ENCODE measurements at regions not wholly inside any gene's neighbourhood (a gene's known extent, or its start where the extent isn't known, plus 50 kb on each side); places are given as distances from the start of the nearest gene placed in this dataset.

DNA sequence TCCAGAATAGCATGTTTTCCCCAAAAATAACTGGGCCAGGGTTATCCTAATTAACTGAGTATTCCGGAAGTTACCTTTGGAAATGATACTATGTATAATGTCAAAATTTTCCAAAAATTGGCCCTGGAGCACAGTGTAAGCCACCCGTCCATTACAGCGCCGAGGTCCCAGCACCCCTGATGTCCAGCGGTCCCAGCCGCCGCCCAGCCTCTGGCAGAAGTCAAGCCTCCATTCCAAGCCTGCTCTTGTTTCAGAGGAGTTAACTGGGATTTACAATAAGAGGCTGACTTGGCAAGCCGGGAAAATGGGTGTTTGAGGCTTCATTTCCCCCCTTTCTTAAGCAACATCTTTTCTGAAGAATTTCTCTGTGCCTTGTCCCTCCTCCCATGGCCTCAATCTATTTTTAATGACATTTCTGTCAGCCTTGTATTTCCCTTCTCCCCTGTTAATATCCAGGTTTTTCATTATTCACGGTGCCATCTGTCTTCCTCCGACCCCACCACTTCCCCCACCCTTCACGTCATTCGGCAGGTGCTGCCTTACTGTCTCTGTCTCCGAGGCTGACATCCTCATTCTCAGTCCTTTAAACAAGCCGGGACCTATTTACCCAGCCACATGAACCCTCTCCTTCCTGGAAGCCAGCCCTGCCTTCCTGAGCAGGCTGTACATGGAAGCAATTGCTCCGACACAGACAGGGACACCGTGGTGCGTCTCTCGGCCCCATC lies 490.9 kb downstream of the NPHP4 start:
- 80 to 82% methylated on average over 18 of the region's 18 CpGs for WGBS, 2 donors
- Histone ChIP-seq H3K27ac (no peak overlapping the region), H3K4me1 (no peaks in the 10 kb centered on the region), H3K4me3 (no peak overlapping the region), H3K27me3 (no peaks in the 10 kb centered on the region), H3K9me3 (no peaks in the 10 kb centered on the region), H3K36me3 (ENCODE audit: low read depth, missing control alignments) (no peaks in the 10 kb centered on the region)
- intact Hi-C loops (cut with DNase I; ENCODE audit: low total_unique reads) = loop anchor here (10.0 kb wide), 1 partner anchor 473 kb away; no protein-coding TSS in a partner anchor
- DNase-seq = no peak
- TF ChIP-seq POLR2A (IDR thresholded peaks at IDR 0.05) = no peak
- TF ChIP-seq, protein P1, sequence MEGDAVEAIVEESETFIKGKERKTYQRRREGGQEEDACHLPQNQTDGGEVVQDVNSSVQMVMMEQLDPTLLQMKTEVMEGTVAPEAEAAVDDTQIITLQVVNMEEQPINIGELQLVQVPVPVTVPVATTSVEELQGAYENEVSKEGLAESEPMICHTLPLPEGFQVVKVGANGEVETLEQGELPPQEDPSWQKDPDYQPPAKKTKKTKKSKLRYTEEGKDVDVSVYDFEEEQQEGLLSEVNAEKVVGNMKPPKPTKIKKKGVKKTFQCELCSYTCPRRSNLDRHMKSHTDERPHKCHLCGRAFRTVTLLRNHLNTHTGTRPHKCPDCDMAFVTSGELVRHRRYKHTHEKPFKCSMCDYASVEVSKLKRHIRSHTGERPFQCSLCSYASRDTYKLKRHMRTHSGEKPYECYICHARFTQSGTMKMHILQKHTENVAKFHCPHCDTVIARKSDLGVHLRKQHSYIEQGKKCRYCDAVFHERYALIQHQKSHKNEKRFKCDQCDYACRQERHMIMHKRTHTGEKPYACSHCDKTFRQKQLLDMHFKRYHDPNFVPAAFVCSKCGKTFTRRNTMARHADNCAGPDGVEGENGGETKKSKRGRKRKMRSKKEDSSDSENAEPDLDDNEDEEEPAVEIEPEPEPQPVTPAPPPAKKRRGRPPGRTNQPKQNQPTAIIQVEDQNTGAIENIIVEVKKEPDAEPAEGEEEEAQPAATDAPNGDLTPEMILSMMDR (IDR thresholded peaks at IDR 0.05) = no peak

DNA sequence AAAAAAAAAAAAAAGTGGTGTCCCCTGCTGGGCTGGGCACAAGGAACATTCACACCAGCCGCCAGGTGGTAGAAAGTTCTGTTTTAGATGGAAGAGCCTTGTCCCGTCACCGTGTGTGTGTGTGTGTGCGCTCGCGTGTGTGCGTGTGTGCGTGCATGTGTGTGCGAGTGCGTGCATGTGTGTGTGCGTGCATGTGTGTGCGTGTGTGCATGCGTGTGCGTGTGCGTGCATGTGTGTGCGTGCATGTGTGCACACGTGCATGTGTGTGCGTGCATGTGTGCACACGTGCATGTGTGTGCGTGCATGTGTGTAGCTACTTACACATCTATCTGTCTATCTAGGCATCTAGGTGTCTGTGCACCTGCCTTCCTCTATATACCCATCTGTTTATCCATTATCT lies 491.7 kb downstream of the NPHP4 start:
- no peak for DNase-seq
- Histone ChIP-seq H3K9me3 (no peaks in the 10 kb centered on the region), H3K4me1 (no peaks in the 10 kb centered on the region), H3K4me3 (no peak overlapping the region), H3K36me3 (ENCODE audit: low read depth, missing control alignments) (no peaks in the 10 kb centered on the region), H3K27ac (no peak overlapping the region), H3K27me3 (no peaks in the 10 kb centered on the region)
- TF ChIP-seq POLR2A (IDR thresholded peaks at IDR 0.05) = no peak
- TF ChIP-seq, protein P1 (IDR thresholded peaks at IDR 0.05) = no peak
- 81 to 88% methylated on average over 20 of the region's 20 CpGs for WGBS, 2 donors
- intact Hi-C loops (cut with DNase I; ENCODE audit: low total_unique reads) = loop anchor here (10.0 kb wide), 1 partner anchor 474 kb away; no protein-coding TSS in a partner anchor

DNA sequence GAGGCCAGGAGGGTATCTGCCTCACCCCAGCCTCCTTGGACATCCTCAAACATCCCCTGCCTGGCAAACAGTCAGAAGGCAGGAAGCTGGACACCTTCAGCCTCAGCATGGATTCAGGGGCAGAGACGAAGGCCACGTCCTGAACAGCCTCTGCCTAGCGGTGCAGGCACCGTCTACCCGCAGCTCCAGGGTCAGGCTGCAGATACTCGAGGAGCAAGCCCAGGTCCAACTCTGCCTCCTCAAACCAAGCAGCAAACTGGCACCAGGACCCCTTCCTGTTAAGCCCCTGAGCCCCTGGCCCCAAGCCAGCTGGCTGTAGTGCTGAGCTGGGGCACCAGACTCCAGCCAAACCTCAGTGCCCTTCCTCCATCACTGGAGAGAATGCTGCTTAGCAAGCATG lies 494.7 kb downstream of the NPHP4 start:
- no peaks in the 10 kb centered on the region for H3K36me3 ChIP-seq (ENCODE audit: low read depth, missing control alignments)
- TF ChIP-seq POLR2A (IDR thresholded peaks at IDR 0.05) = no peak
- TF ChIP-seq, protein P1 (IDR thresholded peaks at IDR 0.05) = no peak
- 79 to 80% methylated on average over 1 to 6 of the region's 6 CpGs for WGBS, 2 donors
- H3K4me1 ChIP-seq = peaks cover 8% of the 10 kb centered on the region
- intact Hi-C loops (cut with DNase I; ENCODE audit: low total_unique reads) = no loop called here
- DNase-seq = no peak
- no peak overlapping the region for H3K4me3 ChIP-seq
- H3K27ac ChIP-seq = no peak overlapping the region
- no peaks in the 10 kb centered on the region for H3K9me3 ChIP-seq
- H3K27me3 ChIP-seq = no peaks in the 10 kb centered on the region

DNA sequence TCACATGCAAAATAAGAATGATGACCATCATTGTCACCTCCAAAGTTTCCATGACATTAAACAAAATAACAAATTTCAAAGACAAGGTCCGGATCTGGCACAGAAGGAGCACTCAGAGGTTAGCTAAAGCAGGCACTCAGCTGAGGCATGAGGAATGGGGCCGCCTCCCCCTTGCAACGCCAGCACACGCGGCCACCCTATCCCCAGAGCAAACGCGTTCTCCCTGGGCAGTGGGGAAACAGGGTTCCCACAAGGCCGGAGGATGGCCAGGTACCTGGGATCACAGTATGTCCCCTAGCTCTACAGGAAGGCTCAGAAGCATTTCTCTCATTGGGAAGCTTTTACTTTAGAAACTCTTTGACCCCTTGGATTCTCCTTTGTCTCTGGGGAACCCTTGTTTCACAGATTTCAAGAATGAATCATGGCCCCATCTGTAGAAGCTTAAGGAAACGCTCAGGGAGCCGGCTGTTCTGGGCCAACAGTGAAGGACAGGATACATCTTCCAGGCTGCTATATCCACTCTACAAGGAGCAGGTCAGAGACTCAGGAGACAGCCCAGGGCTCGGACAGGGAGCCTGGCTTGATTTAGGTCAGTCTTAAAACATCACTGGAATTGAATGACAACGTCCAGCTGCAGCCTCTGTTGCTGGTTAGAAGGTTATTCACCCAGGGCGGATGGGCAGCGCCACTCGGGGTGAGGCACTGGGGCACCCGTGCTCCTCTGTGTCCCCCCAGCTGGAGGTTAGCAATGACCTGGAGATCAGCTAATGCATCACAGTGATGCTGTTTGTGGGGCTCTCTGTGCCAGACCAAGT lies 496.4 kb downstream of the NPHP4 start:
- no peak for DNase-seq
- Histone ChIP-seq H3K4me1 (peaks cover 10% of the 10 kb centered on the region), H3K27ac (no peak overlapping the region), H3K4me3 (no peak overlapping the region), H3K27me3 (no peaks in the 10 kb centered on the region), H3K9me3 (no peaks in the 10 kb centered on the region), H3K36me3 (ENCODE audit: low read depth, missing control alignments) (no peaks in the 10 kb centered on the region)
- 72 to 73% methylated on average over 16 of the region's 16 CpGs for WGBS, 2 donors
- intact Hi-C loops (cut with DNase I; ENCODE audit: low total_unique reads) = no loop called here
- TF ChIP-seq POLR2A (IDR thresholded peaks at IDR 0.05) = no peak
- TF ChIP-seq, protein P1 (IDR thresholded peaks at IDR 0.05) = no peak
